Vagina (tissue), 2 donors: ENCODE measurements at regions not wholly inside any gene's neighbourhood (a gene's known extent, or its start where the extent isn't known, plus 50 kb on each side); places are given as distances from the start of the nearest gene placed in this dataset.

Experiments
- CTCF ChIP-seq, 3 experiments: fragments of 450-650 bp in 2 of 3; fragments of 200-600 bp in 1 of 3; sonication (generic) in 1 of 3; IDR thresholded peaks; one replicate each; pipeline ENCODE4 v1.5.1; 2017 to 2019; ENCODE audit warnings: antibody characterized with exemption in 3 of 3, mild to moderate bottlenecking in 2 of 3, moderate library complexity in 2 of 3
- POLR2A ChIP-seq, 2 donors: fragments of 450-650 bp; IDR thresholded peaks; one replicate each; pipeline ENCODE4 v1.6.1; 2017; ENCODE audit warnings: antibody characterized with exemption in 2 of 2, mild to moderate bottlenecking in 2 of 2, moderate library complexity in 2 of 2
- POLR2AphosphoS5 ChIP-seq, 2 donors: sonication (generic); formaldehyde crosslinking; IDR thresholded peaks; one replicate each; pipeline ENCODE4 v1.9.0; 2017; ENCODE audit warnings: antibody characterized with exemption in 2 of 2, mild to moderate bottlenecking in 2 of 2, low read depth in 1 of 2; ENCODE audit not compliant: insufficient read depth in 1 of 2

GRCh38 chr1:220326578-220326977, 54.3 kb upstream of the RAB3GAP2 start:
- TF ChIP-seq POLR2A (IDR thresholded peaks at IDR 0.05), result no peak
- TF ChIP-seq POLR2AphosphoS5 (IDR thresholded peaks at IDR 0.05; ENCODE audit: insufficient read depth in 1 of 2, low read depth in 1 of 2), result no peak
- no peak for TF ChIP-seq CTCF (IDR thresholded peaks at IDR 0.05)
